Lung (tissue), 11 donors: ENCODE measurements at regions not wholly inside any gene's neighbourhood (a gene's known extent, or its start where the extent isn't known, plus 50 kb on each side); places are given as distances from the start of the nearest gene placed in this dataset.

Experiments used
- ATAC-seq: fragments of 200-7000 bp; cut with Tn5 transposase; one replicate; pipeline ENCODE4 v1.9.1; 2020; ENCODE audit warnings: moderate number of reproducible peaks; ENCODE audit not compliant: insufficient read depth, low FRiP score
- DNase-seq, 3 donors: peaks; one replicate each; pipeline ENCODE4 v3.0.0-alpha.2; 2013 to 2017
- H3K27ac ChIP-seq, 2 donors: one replicate each; pipeline ENCODE4 v1.5.1; 2013; ENCODE audit warnings: mild to moderate bottlenecking in 2 of 2, moderate library complexity in 2 of 2, control low read depth in 1 of 2, inconsistent platforms in 1 of 2, low read depth in 1 of 2, low read length in 1 of 2
- H3K27me3 ChIP-seq, 3 donors: one replicate each; pipeline ENCODE4 v1.5.1; 2013; ENCODE audit warnings: low read length in 2 of 3; ENCODE audit not compliant: control insufficient read depth in 3 of 3, insufficient read depth in 3 of 3
- H3K36me3 ChIP-seq, 4 donors: one replicate each; pipeline ENCODE4 v1.5.1; 2013; ENCODE audit warnings: low read length in 4 of 4, mild to moderate bottlenecking in 1 of 4, moderate library complexity in 1 of 4; ENCODE audit not compliant: control insufficient read depth in 4 of 4, insufficient read depth in 4 of 4
- H3K4me1 ChIP-seq, 5 donors: one replicate each; pipeline ENCODE4 v1.5.1; 2013; ENCODE audit warnings: low read length in 5 of 5, mild to moderate bottlenecking in 2 of 5, moderate library complexity in 1 of 5; ENCODE audit not compliant: control insufficient read depth in 5 of 5, insufficient read depth in 5 of 5
- H3K4me3 ChIP-seq: one replicate; pipeline ENCODE4 v1.5.1; 2013; ENCODE audit warnings: mild to moderate bottlenecking, control low read depth, moderate library complexity
- H3K9ac ChIP-seq, 2 donors: one replicate each; pipeline ENCODE4 v1.5.1; 2013; ENCODE audit warnings: low read length in 2 of 2, control low read depth in 1 of 2; ENCODE audit not compliant: insufficient read depth in 1 of 2
- H3K9me3 ChIP-seq, 4 donors: one replicate each; pipeline ENCODE4 v1.5.1; 2013; ENCODE audit warnings: low read length in 3 of 4, mild to moderate bottlenecking in 1 of 4, moderate library complexity in 1 of 4; ENCODE audit not compliant: control insufficient read depth in 4 of 4, insufficient read depth in 3 of 4
- WGBS, 2 donors: extraction: QIAGEN DNeasy Blood & Tissue Kit; methylation state at CpG; one replicate each; pipeline ENCODE4 v1.1.7; 2013; 5-methylcytosine and 5-hydroxymethylcytosine counted together
- TF ChIP-seq, protein P1 (sequence below): IDR thresholded peaks from 2 replicates; pipeline ENCODE4 v1.5.1; 2012; ENCODE audit warnings: mild to moderate bottlenecking; ENCODE audit errors: control extremely low read depth, extremely low read depth
- donor health status: control.
- donor health status: control.
- donor health status: Bipolar disorder and iron deficiency.
- donor health status: healthy.
- donor health status: DM: yes; HTN: yes; CAD: no.

DNA sequence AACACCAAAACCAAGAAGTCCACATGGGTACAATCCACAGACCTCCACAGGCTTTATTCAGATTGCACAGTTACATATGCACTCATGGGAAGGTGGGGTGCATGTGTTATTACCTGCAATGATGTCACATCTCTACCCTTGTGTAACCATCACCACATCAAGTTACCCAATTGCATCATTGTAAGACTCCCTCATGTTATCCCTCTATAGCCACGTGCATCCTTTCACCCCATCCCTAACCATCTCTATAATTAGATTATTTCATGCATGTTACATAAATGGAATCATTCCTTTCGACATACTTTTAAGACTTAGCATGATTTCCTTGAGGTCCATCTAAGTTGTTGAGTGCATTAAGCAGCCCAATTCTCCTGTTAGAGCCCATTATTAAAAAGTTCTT, 408.2 kb upstream of the C16orf82 start:
- no peak overlapping the region for H3K9ac ChIP-seq
- no peaks in the 10 kb centered on the region for H3K27me3 ChIP-seq
- H3K4me1 ChIP-seq, result no peaks in the 10 kb centered on the region
- H3K4me3 ChIP-seq, result no peak overlapping the region
- TF ChIP-seq, protein P1, sequence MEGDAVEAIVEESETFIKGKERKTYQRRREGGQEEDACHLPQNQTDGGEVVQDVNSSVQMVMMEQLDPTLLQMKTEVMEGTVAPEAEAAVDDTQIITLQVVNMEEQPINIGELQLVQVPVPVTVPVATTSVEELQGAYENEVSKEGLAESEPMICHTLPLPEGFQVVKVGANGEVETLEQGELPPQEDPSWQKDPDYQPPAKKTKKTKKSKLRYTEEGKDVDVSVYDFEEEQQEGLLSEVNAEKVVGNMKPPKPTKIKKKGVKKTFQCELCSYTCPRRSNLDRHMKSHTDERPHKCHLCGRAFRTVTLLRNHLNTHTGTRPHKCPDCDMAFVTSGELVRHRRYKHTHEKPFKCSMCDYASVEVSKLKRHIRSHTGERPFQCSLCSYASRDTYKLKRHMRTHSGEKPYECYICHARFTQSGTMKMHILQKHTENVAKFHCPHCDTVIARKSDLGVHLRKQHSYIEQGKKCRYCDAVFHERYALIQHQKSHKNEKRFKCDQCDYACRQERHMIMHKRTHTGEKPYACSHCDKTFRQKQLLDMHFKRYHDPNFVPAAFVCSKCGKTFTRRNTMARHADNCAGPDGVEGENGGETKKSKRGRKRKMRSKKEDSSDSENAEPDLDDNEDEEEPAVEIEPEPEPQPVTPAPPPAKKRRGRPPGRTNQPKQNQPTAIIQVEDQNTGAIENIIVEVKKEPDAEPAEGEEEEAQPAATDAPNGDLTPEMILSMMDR, result no peak
- DNase-seq, result no peak
- ATAC-seq, result no peak
- no peak overlapping the region for H3K27ac ChIP-seq
- H3K9me3 ChIP-seq, result peaks cover 0 to 4% (median 1%) of the 10 kb centered on the region in 4 donors
- 60 to 78% methylated on average over 2 of the region's 2 CpGs for WGBS, 2 donors
- H3K36me3 ChIP-seq, result no peaks in the 10 kb centered on the region

DNA sequence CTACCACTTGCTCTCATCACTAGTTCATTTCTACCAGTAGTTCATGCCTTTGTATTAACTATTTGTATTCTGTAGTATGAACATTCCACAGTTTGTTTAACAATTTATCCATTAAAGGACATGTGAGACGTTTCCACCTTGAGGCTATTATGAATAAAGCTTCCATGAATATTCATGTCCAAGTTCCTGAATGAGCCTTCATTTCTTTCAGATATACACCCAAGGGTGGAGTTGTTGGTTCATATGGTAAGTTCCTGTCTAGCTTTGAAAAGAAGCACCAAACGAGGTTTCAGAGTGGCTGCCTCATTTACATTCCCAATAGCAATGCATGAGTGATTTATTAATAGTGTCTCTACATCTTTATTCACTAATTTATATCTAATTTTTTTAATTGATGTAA, 407.8 kb upstream of the C16orf82 start:
- no peaks in the 10 kb centered on the region for H3K27me3 ChIP-seq
- H3K4me1 ChIP-seq, result no peaks in the 10 kb centered on the region
- 58 to 66% methylated on average over 2 of the region's 2 CpGs for WGBS, 2 donors
- H3K9ac ChIP-seq, result no peak overlapping the region
- H3K27ac ChIP-seq, result no peak overlapping the region
- ATAC-seq, result no peak
- H3K4me3 ChIP-seq, result no peak overlapping the region
- H3K9me3 ChIP-seq, result peaks cover 0 to 4% (median 2%) of the 10 kb centered on the region in 4 donors
- DNase-seq, result no peak
- TF ChIP-seq, protein P1, result no peak
- no peaks in the 10 kb centered on the region for H3K36me3 ChIP-seq

DNA sequence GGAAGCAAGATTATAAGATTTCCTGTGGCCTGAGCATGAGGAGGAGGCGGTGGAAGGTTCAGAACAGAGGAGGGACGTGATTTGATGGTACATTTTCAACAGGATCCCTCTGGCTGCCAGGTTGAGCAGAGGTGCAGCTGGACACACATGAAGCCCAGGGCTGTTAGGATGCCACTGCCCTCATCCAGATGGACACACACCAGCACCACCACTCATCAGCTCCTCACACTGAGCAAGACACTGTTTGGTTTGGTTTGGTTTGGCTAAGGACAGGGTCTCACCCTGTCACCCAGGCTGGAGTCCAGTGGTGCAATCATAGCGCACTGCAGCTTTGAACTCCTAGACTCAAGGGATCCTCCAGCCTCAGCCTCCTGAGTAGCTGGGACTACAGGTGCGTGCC, 402.6 kb upstream of the C16orf82 start:
- no peak overlapping the region for H3K9ac ChIP-seq
- no peaks in the 10 kb centered on the region for H3K36me3 ChIP-seq
- no peak for ATAC-seq
- WGBS, 2 donors, result 60 to 66% methylated on average over 4 of the region's 4 CpGs
- no peaks in the 10 kb centered on the region for H3K27me3 ChIP-seq
- H3K27ac ChIP-seq, result no peak overlapping the region
- DNase-seq, result no peak
- H3K9me3 ChIP-seq, result peaks cover 0 to 6% (median 0%) of the 10 kb centered on the region in 4 donors
- no peak overlapping the region for H3K4me3 ChIP-seq
- H3K4me1 ChIP-seq, result no peaks in the 10 kb centered on the region
- TF ChIP-seq, protein P1, result no peak
